HepG2 (cell line): ENCODE measurements at regions not wholly inside any gene's neighbourhood (a gene's known extent, or its start where the extent isn't known, plus 50 kb on each side); places are given as distances from the start of the nearest gene placed in this dataset.

ENCODE experiments used
- ATAC-seq: fragments of 200-7000 bp; cut with Tn5 transposase; 3 replicates; pipeline ENCODE4 v1.9.1; 2020; ENCODE audit warnings: mild to moderate bottlenecking, moderate library complexity
- BruUV-seq: library from RNA; stranded (reverse); fragments of 400-500 nt; replicated peaks from 2 replicates; lab custom pipeline; 2021; lab: Mats Ljungman, UMichigan
- CTCF ChIA-PET: fragments of 300-600 bp; formaldehyde crosslinking; extraction: SDS; loops from one replicate; lab custom pipeline; 2021; ENCODE audit warnings: low total read pairs, inconsistent platforms, low intra/inter-chr PET ratio; lab: Yijun Ruan, JAX
- POLR2A ChIA-PET: fragments of 350-600 bp; sonication (Branson Sonifier 250); formaldehyde crosslinking; loops from one replicate; lab custom pipeline; 2020; ENCODE audit warnings: antibody characterized with exemption, inconsistent platforms; lab: Yijun Ruan, JAX
- DNase-seq: peaks from one replicate; pipeline ENCODE4 v3.0.0-alpha.2; 2015; ENCODE audit warnings: low spot score
- FAIRE-seq: peaks from 3 replicates; lab custom pipeline; 2011; peaks lifted over from hg19 to GRCh38; lab: Jason Lieb, UNC
- H2AFZ ChIP-seq: one replicate; pipeline ENCODE4 v1.6.1; 2011; ENCODE audit warnings: low read length, inconsistent platforms
- H3K27ac ChIP-seq: fragments of 300-600 bp; 3 replicates; pipeline ENCODE4 v1.8.0; 2011; ENCODE audit warnings: mixed run types, mild to moderate bottlenecking, mixed read lengths, low read length, inconsistent platforms; ENCODE audit not compliant: insufficient read depth; ENCODE audit errors: extremely low read length
- H3K27me3 ChIP-seq, 2 experiments: fragments of 200-600 bp in 1 of 2; 2 replicates in 1 of 2; 3 replicates in 1 of 2; pipeline versions ENCODE4 v1.6.0 to v1.8.0; 2011; ENCODE audit warnings: low read length in 2 of 2, mild to moderate bottlenecking in 2 of 2, moderate library complexity in 2 of 2, inconsistent platforms in 1 of 2; ENCODE audit not compliant: insufficient read depth in 2 of 2, control insufficient read depth in 1 of 2
- H3K36me3 ChIP-seq, 2 experiments: fragments of 200-600 bp in 1 of 2; replicated peaks in 1 of 2; 2 replicates in 1 of 2; 3 replicates in 1 of 2; pipeline versions ENCODE4 v1.5.1 to v1.8.0; 2011; ENCODE audit warnings: low read length in 2 of 2, inconsistent platforms in 1 of 2; ENCODE audit not compliant: insufficient read depth in 2 of 2, control insufficient read depth in 1 of 2
- H3K4me1 ChIP-seq: 2 replicates; pipeline ENCODE4 v1.5.1; 2012; ENCODE audit warnings: low read length, inconsistent platforms; ENCODE audit not compliant: insufficient read depth
- H3K4me2 ChIP-seq: 2 replicates; pipeline ENCODE4 v1.6.0; 2011; ENCODE audit warnings: low read depth, low read length, inconsistent platforms
- H3K4me3 ChIP-seq, 3 experiments: fragments of 200-600 bp in 1 of 3; sonication (generic), shearing (Covaris generic) in 1 of 3; replicated peaks in 1 of 3; 2 replicates each; pipeline ENCODE4 v1.5.1; 2011 to 2016; ENCODE audit warnings: low read length in 3 of 3, inconsistent platforms in 2 of 3, low read depth in 2 of 3, mild to moderate bottlenecking in 2 of 3, control low read depth in 1 of 3, mixed read lengths in 1 of 3; ENCODE audit not compliant: insufficient read depth in 1 of 3
- H3K79me2 ChIP-seq: one replicate; pipeline ENCODE4 v1.6.1; 2011; ENCODE audit warnings: low read length, inconsistent platforms; ENCODE audit not compliant: insufficient read depth
- H3K9ac ChIP-seq: 2 replicates; pipeline ENCODE4 v1.6.0; 2011; ENCODE audit warnings: mild to moderate bottlenecking, low read depth, low read length, inconsistent platforms; ENCODE audit not compliant: insufficient read depth
- H3K9me3 ChIP-seq: 2 replicates; pipeline ENCODE4 v1.5.1; 2012; ENCODE audit warnings: mild to moderate bottlenecking, low read length
- H4K20me1 ChIP-seq: 2 replicates; pipeline ENCODE4 v1.6.0; 2011; ENCODE audit warnings: inconsistent platforms, mild to moderate bottlenecking, low read length, moderate library complexity; ENCODE audit not compliant: insufficient read depth
- ARID4A ChIP-seq: sonication (generic); formaldehyde crosslinking; IDR thresholded peaks from 2 replicates; pipeline ENCODE4 v1.5.0; 2020; ENCODE audit warnings: mild to moderate bottlenecking, missing genetic modification reagents, borderline replicate concordance
- CENPBD1 ChIP-seq: sonication (generic); formaldehyde crosslinking; IDR thresholded peaks from 2 replicates; pipeline ENCODE4 v1.8.0; 2022; ENCODE audit warnings: missing genetic modification reagents, low read depth, mild to moderate bottlenecking, borderline replicate concordance
- GATAD1 ChIP-seq: IDR thresholded peaks from 2 replicates; pipeline ENCODE4 v1.6.1; 2016; ENCODE audit warnings: missing genetic modification reagents, missing compliant biosample characterization
- MEF2D ChIP-seq: sonication (generic); formaldehyde crosslinking; IDR thresholded peaks from 2 replicates; pipeline ENCODE4 v1.5.1; 2020; ENCODE audit warnings: mild to moderate bottlenecking, missing genetic modification reagents
- NFE2 ChIP-seq: sonication (generic); formaldehyde crosslinking; IDR thresholded peaks from 2 replicates; pipeline ENCODE4 v1.4.0; 2020; ENCODE audit warnings: missing genetic modification reagents
- SOX13 ChIP-seq, 3 experiments: fragments of 450-650 bp in 1 of 3; sonication (generic) in 1 of 3; formaldehyde crosslinking in 1 of 3; IDR thresholded peaks in 2 of 3; conservative IDR thresholded peaks in 1 of 3; 2 replicates each; pipeline versions ENCODE4 v1.5.0 to v1.6.1; 2016 to 2020; ENCODE audit warnings: antibody characterized with exemption in 1 of 3, mild to moderate bottlenecking in 1 of 3, missing compliant biosample characterization in 1 of 3, missing genetic modification reagents in 1 of 3, moderate library complexity in 1 of 3
- SYNCRIP ChIP-seq: fragments of 200-400 bp; formaldehyde crosslinking; IDR thresholded peaks from 2 replicates; pipeline ENCODE4 v1.6.1; 2018; ENCODE audit warnings: mild to moderate bottlenecking, low read depth, low read length; ENCODE audit not compliant: insufficient read depth
- ZNF407 ChIP-seq: sonication (generic); formaldehyde crosslinking; IDR thresholded peaks from one replicate; pipeline ENCODE4 v1.5.1; 2020; ENCODE audit warnings: mild to moderate bottlenecking, missing genetic modification reagents; ENCODE audit errors: not compliant biosample characterization
- ZNF431 ChIP-seq: sonication (generic); formaldehyde crosslinking; IDR thresholded peaks from 2 replicates; pipeline ENCODE4 v1.9.0; 2022; ENCODE audit warnings: missing genetic modification reagents, low read depth, mild to moderate bottlenecking, borderline replicate concordance
- ZNF891 ChIP-seq: sonication (generic); formaldehyde crosslinking; IDR thresholded peaks from 2 replicates; pipeline ENCODE4 v1.5.0; 2020; ENCODE audit warnings: mild to moderate bottlenecking, missing genetic modification reagents
- WGBS: methylation state at CpG from one replicate; pipeline ENCODE4 v1.1.6; 2017; ENCODE audit warnings: low lambda C conversion rate; 5-methylcytosine and 5-hydroxymethylcytosine counted together
- in situ Hi-C: cut with HindIII; loops from 2 replicates; pipeline ENCODE4 v1.10.0; 2017; ENCODE audit warnings: low pct_unique_long_range_greater_than_20kb; ENCODE audit not compliant: extremely low pct_ligation_motif_present
- intact Hi-C: fragments of 100-400 bp; cut with micrococcal nuclease; formaldehyde crosslinking; loops from one replicate; pipeline ENCODE4 v1.10.0; 2022; ENCODE audit not compliant: unreplicated experiment

GRCh38 chr3:80247766-80248165, 480.0 kb upstream of the ROBO1 start (continued):
- TF ChIP-seq ZNF407 (no peak), GATAD1 (CRISPR knock-in tag) (no peak), SYNCRIP (no peak)

- in situ Hi-C loops: no loop called here
- ATAC-seq (no peak), FAIRE-seq (no peak), DNase-seq (no peak)
- no peaks in the 10 kb centered on the region for H4K20me1 ChIP-seq
- no peak overlapping the region for H3K4me2 ChIP-seq
- ChIA-PET POLR2A (no interaction called here), CTCF (no interaction called here)
- no peak overlapping the region for H2AFZ ChIP-seq
- H3K27ac ChIP-seq: no peak overlapping the region
- H3K9ac ChIP-seq: no peak overlapping the region
- no peaks in the 10 kb centered on the region for H3K9me3 ChIP-seq
- no peak overlapping the region for H3K4me3 ChIP-seq
- no peaks in the 10 kb centered on the region for H3K4me1 ChIP-seq
- no peaks in the 10 kb centered on the region for H3K36me3 ChIP-seq
- intact Hi-C loops: no loop called here
- H3K79me2 ChIP-seq: no peaks in the 10 kb centered on the region
- H3K27me3 ChIP-seq: no peaks in the 10 kb centered on the region
- 4% methylated on average over 6 of the region's 6 CpGs for WGBS
- BruUV-seq: no TSS peak
- TF ChIP-seq ARID4A (CRISPR knock-in tag) (no peak), NFE2 (CRISPR knock-in tag) (no peak), ZNF431 (CRISPR knock-in tag) (no peak), SOX13 (IDR thresholded peaks at IDR 0.05) (no peak), SOX13 (CRISPR knock-in tag; conservative IDR thresholded peaks at IDR 0.05 in 1 of 2, IDR thresholded peaks at IDR 0.05 in 1 of 2) (no peak), ZNF891 (no peak), CENPBD1 (CRISPR knock-in tag) (no peak), MEF2D (CRISPR knock-in tag) (no peak)
Measured at GRCh38 chr3:80244390-80244789, 476.6 kb upstream of the ROBO1 start.
